ENCODE measurements at regions not wholly inside any gene's neighbourhood (a gene's known extent, or its start where the extent isn't known, plus 50 kb on each side); places are given as distances from the start of the nearest gene placed in this dataset.

DNA sequence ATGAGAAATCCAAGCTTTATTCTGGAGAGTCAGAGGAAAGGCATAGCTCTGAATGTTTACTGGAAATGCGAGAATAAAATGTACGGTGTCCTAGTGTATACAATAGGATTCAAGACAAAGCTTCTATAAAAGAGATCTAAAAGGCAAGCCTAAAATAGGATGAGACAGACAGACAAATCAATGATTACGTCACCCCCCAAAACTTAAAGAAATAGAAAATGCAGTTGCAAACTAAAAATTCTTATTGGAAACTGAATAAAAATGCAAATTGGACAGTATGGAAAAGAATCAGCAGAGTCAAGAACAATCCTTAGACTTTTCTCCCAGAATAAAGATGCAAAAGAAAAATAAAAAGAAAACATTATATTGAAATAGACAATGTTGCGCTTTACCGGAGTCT is 245.9 kb downstream of the POM121L12 start:
- Histone ChIP-seq H3K9me3 (ENCODE audit: control insufficient read depth in 1 of 2, insufficient read depth in 1 of 2, low read depth in 1 of 2, low read length in 2 of 2) (no peaks in the 10 kb centered on the region; a peak in 1 of 4 replicates), H3K4me2 (ENCODE audit: low read length) (no peak overlapping the region), H3K27me3 (ENCODE audit: insufficient read depth, low read length) (no peaks in the 10 kb centered on the region), H4K20me1 (ENCODE audit: insufficient read depth) (no peaks in the 10 kb centered on the region), H3K27ac (ENCODE audit: low read depth, low read length) (no peak overlapping the region), H3K4me1 (ENCODE audit: control insufficient read depth in 1 of 2, insufficient read depth in 2 of 2, low read length in 2 of 2) (no peaks in the 10 kb centered on the region), H3K9ac (ENCODE audit: low read length) (no peak overlapping the region), H3K36me3 (ENCODE audit: control insufficient read depth in 1 of 2, insufficient read depth in 2 of 2, low read length in 2 of 2) (no peaks in the 10 kb centered on the region), H3K4me3 (replicated peaks in 1 of 2; ENCODE audit: low read depth in 1 of 2, low read length in 2 of 2) (no peak overlapping the region), H3K79me2 (ENCODE audit: insufficient read depth, low read length) (no peaks in the 10 kb centered on the region), H2AFZ (ENCODE audit: low read depth, low read length, poor library complexity, severe bottlenecking) (no peak overlapping the region), H3K9me2 (ENCODE audit: insufficient read depth) (no peaks in the 10 kb centered on the region)
- ChIA-PET RAD21 (ENCODE audit: low non-redundant PET in 1 of 2, low total read pairs in 2 of 2, uncharacterized antibody in 2 of 2, unreplicated experiment in 2 of 2) (no interaction called here), CTCF (no interaction called here), POLR2A (no interaction called here)
- DNase-seq (ENCODE audit: low read depth, low spot score) (no peak), ATAC-seq (no peak)
- intact Hi-C loops (cut with micrococcal nuclease), result no loop called here
- TF ChIP-seq, protein P1, sequence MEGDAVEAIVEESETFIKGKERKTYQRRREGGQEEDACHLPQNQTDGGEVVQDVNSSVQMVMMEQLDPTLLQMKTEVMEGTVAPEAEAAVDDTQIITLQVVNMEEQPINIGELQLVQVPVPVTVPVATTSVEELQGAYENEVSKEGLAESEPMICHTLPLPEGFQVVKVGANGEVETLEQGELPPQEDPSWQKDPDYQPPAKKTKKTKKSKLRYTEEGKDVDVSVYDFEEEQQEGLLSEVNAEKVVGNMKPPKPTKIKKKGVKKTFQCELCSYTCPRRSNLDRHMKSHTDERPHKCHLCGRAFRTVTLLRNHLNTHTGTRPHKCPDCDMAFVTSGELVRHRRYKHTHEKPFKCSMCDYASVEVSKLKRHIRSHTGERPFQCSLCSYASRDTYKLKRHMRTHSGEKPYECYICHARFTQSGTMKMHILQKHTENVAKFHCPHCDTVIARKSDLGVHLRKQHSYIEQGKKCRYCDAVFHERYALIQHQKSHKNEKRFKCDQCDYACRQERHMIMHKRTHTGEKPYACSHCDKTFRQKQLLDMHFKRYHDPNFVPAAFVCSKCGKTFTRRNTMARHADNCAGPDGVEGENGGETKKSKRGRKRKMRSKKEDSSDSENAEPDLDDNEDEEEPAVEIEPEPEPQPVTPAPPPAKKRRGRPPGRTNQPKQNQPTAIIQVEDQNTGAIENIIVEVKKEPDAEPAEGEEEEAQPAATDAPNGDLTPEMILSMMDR (IDR thresholded peaks at IDR 0.05 in 2 of 3, conservative IDR thresholded peaks at IDR 0.05 in 1 of 3; ENCODE audit: borderline replicate concordance in 1 of 3, insufficient read depth in 1 of 3, low read depth in 2 of 3, low read length in 2 of 3), result no peak
- TF ChIP-seq JUND (IDR thresholded peaks at IDR 0.05), result no peak
- TF ChIP-seq, protein P2, sequence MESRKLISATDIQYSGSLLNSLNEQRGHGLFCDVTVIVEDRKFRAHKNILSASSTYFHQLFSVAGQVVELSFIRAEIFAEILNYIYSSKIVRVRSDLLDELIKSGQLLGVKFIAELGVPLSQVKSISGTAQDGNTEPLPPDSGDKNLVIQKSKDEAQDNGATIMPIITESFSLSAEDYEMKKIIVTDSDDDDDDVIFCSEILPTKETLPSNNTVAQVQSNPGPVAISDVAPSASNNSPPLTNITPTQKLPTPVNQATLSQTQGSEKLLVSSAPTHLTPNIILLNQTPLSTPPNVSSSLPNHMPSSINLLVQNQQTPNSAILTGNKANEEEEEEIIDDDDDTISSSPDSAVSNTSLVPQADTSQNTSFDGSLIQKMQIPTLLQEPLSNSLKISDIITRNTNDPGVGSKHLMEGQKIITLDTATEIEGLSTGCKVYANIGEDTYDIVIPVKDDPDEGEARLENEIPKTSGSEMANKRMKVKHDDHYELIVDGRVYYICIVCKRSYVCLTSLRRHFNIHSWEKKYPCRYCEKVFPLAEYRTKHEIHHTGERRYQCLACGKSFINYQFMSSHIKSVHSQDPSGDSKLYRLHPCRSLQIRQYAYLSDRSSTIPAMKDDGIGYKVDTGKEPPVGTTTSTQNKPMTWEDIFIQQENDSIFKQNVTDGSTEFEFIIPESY (IDR thresholded peaks at IDR 0.05; ENCODE audit: extremely low read depth, insufficient replicate concordance, low read length), result no peak
- TF ChIP-seq SIN3A (IDR thresholded peaks at IDR 0.05; ENCODE audit: low read depth), result no peak
- TF ChIP-seq SRF (IDR thresholded peaks at IDR 0.05; ENCODE audit: low read depth), result no peak
- BruUV-seq (replicated peaks), result no TSS peak

DNA sequence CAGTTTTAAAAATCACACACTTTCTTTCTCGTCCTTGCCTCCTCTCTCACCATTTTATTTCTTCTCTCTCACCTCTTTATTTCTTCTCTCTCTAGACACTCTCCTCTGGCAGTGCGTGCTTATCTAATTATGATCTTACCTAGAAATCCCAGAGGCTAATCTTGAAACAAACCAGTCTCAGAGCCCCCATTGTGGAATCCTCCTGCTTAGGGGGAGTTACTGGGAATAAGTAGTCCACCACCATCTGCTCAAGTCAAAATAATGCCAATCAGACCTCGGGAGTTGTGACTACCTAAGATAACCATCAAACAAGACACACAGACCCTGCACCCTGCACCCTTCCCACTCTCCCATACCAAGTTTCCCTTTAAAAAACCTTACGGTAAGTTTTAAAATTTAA is 256.9 kb downstream of the POM121L12 start:
- Histone ChIP-seq H4K20me1 (ENCODE audit: insufficient read depth) (no peaks in the 10 kb centered on the region), H3K4me1 (ENCODE audit: control insufficient read depth in 1 of 2, insufficient read depth in 2 of 2, low read length in 2 of 2) (no peaks in the 10 kb centered on the region), H3K27ac (ENCODE audit: low read depth, low read length) (no peak overlapping the region), H3K36me3 (ENCODE audit: control insufficient read depth in 1 of 2, insufficient read depth in 2 of 2, low read length in 2 of 2) (no peaks in the 10 kb centered on the region), H3K9me2 (ENCODE audit: insufficient read depth) (no peaks in the 10 kb centered on the region), H3K4me3 (replicated peaks in 1 of 2; ENCODE audit: low read depth in 1 of 2, low read length in 2 of 2) (no peak overlapping the region), H3K79me2 (ENCODE audit: insufficient read depth, low read length) (no peaks in the 10 kb centered on the region), H3K4me2 (ENCODE audit: low read length) (no peak overlapping the region), H3K9me3 (ENCODE audit: control insufficient read depth in 1 of 2, insufficient read depth in 1 of 2, low read depth in 1 of 2, low read length in 2 of 2) (peaks cover 11 to 22% of the 10 kb centered on the region in 2 experiments; a peak in 2 of 4 replicates), H3K27me3 (ENCODE audit: insufficient read depth, low read length) (no peaks in the 10 kb centered on the region), H3K9ac (ENCODE audit: low read length) (no peak overlapping the region), H2AFZ (ENCODE audit: low read depth, low read length, poor library complexity, severe bottlenecking) (no peak overlapping the region)
- BruUV-seq (replicated peaks), result no TSS peak
- ChIA-PET CTCF (no interaction called here), POLR2A (no interaction called here), RAD21 (ENCODE audit: low non-redundant PET in 1 of 2, low total read pairs in 2 of 2, uncharacterized antibody in 2 of 2, unreplicated experiment in 2 of 2) (no interaction called here)
- DNase-seq (ENCODE audit: low read depth, low spot score) (no peak), ATAC-seq (no peak)
- intact Hi-C loops (cut with micrococcal nuclease), result no loop called here
- TF ChIP-seq ZNF274 (IDR thresholded peaks at IDR 0.05; ENCODE audit: low read depth, low read length), result no peak
- no peak for TF ChIP-seq YY1 (IDR thresholded peaks at IDR 0.05; ENCODE audit: extremely low read depth, insufficient replicate concordance, low read depth, low read length)
- no peak for TF ChIP-seq TCF7L2 (IDR thresholded peaks at IDR 0.05; ENCODE audit: borderline replicate concordance, extremely low read depth, insufficient read depth, insufficient read length)
- no peak for TF ChIP-seq ELF1 (IDR thresholded peaks at IDR 0.05; ENCODE audit: borderline replicate concordance, low read depth)
- TF ChIP-seq, protein P3, sequence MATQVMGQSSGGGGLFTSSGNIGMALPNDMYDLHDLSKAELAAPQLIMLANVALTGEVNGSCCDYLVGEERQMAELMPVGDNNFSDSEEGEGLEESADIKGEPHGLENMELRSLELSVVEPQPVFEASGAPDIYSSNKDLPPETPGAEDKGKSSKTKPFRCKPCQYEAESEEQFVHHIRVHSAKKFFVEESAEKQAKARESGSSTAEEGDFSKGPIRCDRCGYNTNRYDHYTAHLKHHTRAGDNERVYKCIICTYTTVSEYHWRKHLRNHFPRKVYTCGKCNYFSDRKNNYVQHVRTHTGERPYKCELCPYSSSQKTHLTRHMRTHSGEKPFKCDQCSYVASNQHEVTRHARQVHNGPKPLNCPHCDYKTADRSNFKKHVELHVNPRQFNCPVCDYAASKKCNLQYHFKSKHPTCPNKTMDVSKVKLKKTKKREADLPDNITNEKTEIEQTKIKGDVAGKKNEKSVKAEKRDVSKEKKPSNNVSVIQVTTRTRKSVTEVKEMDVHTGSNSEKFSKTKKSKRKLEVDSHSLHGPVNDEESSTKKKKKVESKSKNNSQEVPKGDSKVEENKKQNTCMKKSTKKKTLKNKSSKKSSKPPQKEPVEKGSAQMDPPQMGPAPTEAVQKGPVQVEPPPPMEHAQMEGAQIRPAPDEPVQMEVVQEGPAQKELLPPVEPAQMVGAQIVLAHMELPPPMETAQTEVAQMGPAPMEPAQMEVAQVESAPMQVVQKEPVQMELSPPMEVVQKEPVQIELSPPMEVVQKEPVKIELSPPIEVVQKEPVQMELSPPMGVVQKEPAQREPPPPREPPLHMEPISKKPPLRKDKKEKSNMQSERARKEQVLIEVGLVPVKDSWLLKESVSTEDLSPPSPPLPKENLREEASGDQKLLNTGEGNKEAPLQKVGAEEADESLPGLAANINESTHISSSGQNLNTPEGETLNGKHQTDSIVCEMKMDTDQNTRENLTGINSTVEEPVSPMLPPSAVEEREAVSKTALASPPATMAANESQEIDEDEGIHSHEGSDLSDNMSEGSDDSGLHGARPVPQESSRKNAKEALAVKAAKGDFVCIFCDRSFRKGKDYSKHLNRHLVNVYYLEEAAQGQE (IDR thresholded peaks at IDR 0.05; ENCODE audit: low read depth), result no peak
- TF ChIP-seq SIN3A (IDR thresholded peaks at IDR 0.05; ENCODE audit: low read depth), result no peak
- no peak for TF ChIP-seq ZFX (IDR thresholded peaks at IDR 0.05)
- no peak for TF ChIP-seq EGR1 (IDR thresholded peaks at IDR 0.05; ENCODE audit: low read depth)
- no peak for TF ChIP-seq SRF (IDR thresholded peaks at IDR 0.05; ENCODE audit: low read depth)
- TF ChIP-seq RAD21 (IDR thresholded peaks at IDR 0.05; ENCODE audit: low read depth), result no peak
- no peak for TF ChIP-seq JUND (IDR thresholded peaks at IDR 0.05)

All from HCT116 (cell line).